Hepatocyte (in vitro differentiated cells): ENCODE measurements at regions not wholly inside any gene's neighbourhood (a gene's known extent, or its start where the extent isn't known, plus 50 kb on each side); places are given as distances from the start of the nearest gene placed in this dataset.

Source experiments
- DNase-seq: peaks from one replicate; pipeline ENCODE4 v3.0.0-alpha.2; 2016; ENCODE audit warnings: low spot score
- H2AFZ ChIP-seq: fragments of 200-600 bp; sonication (generic); 2 replicates; pipeline ENCODE4 v1.6.0; 2016; ENCODE audit warnings: antibody characterized with exemption, mild to moderate bottlenecking
- H3K27ac ChIP-seq: fragments of 200-600 bp; sonication (generic); 2 replicates; pipeline ENCODE4 v1.5.1; 2016; ENCODE audit warnings: mild to moderate bottlenecking
- H3K27me3 ChIP-seq: fragments of 200-600 bp; sonication (generic); 2 replicates; pipeline ENCODE4 v1.6.1; 2016
- H3K36me3 ChIP-seq: fragments of 200-600 bp; sonication (generic); replicated peaks from 2 replicates; pipeline ENCODE4 v1.5.1; 2016; ENCODE audit warnings: low read depth; ENCODE audit not compliant: insufficient read depth
- H3K4me1 ChIP-seq: fragments of 200-600 bp; sonication (generic); 2 replicates; pipeline ENCODE4 v1.5.1; 2016; ENCODE audit warnings: mild to moderate bottlenecking, moderate library complexity; ENCODE audit not compliant: insufficient read depth
- H3K4me2 ChIP-seq: fragments of 200-600 bp; sonication (generic); 2 replicates; pipeline ENCODE4 v1.6.0; 2016
- H3K4me3 ChIP-seq: fragments of 200-600 bp; sonication (generic); 2 replicates; pipeline ENCODE4 v1.5.1; 2016; ENCODE audit warnings: mild to moderate bottlenecking
- H3K79me2 ChIP-seq: fragments of 200-600 bp; sonication (generic); 2 replicates; pipeline ENCODE4 v1.6.0; 2017; ENCODE audit warnings: mild to moderate bottlenecking
- H3K9me2 ChIP-seq: fragments of 200-600 bp; sonication (generic); replicated peaks from 2 replicates; pipeline ENCODE4 v1.6.0; 2017; ENCODE audit warnings: mild to moderate bottlenecking; ENCODE audit not compliant: insufficient read depth
- H3K9me3 ChIP-seq: fragments of 200-600 bp; sonication (generic); 2 replicates; pipeline ENCODE4 v1.5.1; 2016; ENCODE audit warnings: low read depth, mild to moderate bottlenecking
- H4K20me1 ChIP-seq: fragments of 200-600 bp; sonication (generic); 2 replicates; pipeline ENCODE4 v1.6.0; 2016; ENCODE audit warnings: mild to moderate bottlenecking; ENCODE audit not compliant: insufficient read depth, poor library complexity, severe bottlenecking
- EZH2 ChIP-seq: fragments of 200-600 bp; sonication (generic); IDR thresholded peaks from 2 replicates; pipeline ENCODE4 v1.6.1; 2016; ENCODE audit warnings: antibody characterized with exemption, mild to moderate bottlenecking, borderline replicate concordance
- EZH2phosphoT487 ChIP-seq: fragments of 200-600 bp; sonication (generic); IDR thresholded peaks from one replicate; pipeline ENCODE4 v1.6.1; 2018; ENCODE audit warnings: antibody characterized with exemption, mild to moderate bottlenecking, low read depth, moderate library complexity; ENCODE audit not compliant: unreplicated experiment, severe bottlenecking
- WGBS: methylation state at CpG from one replicate; pipeline ENCODE4 v1.1.6; 2016; ENCODE audit warnings: low lambda C conversion rate; ENCODE audit errors: missing lambda C conversion rate; 5-methylcytosine and 5-hydroxymethylcytosine counted together
- TF ChIP-seq, protein P1 (sequence below): fragments of 200-600 bp; sonication (generic); IDR thresholded peaks from 2 replicates; pipeline ENCODE4 v1.5.1; 2016; ENCODE audit warnings: antibody characterized with exemption, mild to moderate bottlenecking; ENCODE audit not compliant: poor library complexity

DNA sequence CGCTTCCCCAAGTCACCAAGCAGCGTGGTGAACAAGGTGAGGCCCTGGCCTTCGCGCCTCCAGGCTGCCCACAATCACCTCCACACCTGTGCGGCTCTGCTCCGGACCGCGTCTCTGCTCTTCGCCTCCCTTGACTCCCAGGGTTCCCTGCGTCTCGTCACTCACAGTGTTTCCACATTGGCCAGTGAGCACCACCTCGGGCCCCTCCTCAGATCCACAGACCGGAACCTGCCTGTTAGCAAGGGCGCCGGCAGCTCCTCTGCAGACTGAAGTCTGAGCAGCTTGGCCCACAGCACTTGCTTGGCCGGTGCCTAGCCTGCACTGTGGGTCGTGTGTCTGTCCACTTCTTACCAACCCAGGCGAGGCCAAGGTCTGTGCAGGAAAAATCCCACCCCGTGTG is 155.3 kb upstream of the ALKAL2 start:
- Histone ChIP-seq H3K9me2 (no peaks in the 10 kb centered on the region), H3K4me2 (no peak overlapping the region), H3K27me3 (no peaks in the 10 kb centered on the region), H3K9me3 (no peaks in the 10 kb centered on the region), H4K20me1 (no peaks in the 10 kb centered on the region), H3K4me1 (peaks cover 10% of the 10 kb centered on the region), H3K27ac (no peak overlapping the region), H3K36me3 (no peaks in the 10 kb centered on the region), H3K4me3 (no peak overlapping the region), H2AFZ (no peak overlapping the region), H3K79me2 (no peaks in the 10 kb centered on the region)
- TF ChIP-seq EZH2 (no peak), EZH2phosphoT487 (no peak)
- TF ChIP-seq, protein P1, sequence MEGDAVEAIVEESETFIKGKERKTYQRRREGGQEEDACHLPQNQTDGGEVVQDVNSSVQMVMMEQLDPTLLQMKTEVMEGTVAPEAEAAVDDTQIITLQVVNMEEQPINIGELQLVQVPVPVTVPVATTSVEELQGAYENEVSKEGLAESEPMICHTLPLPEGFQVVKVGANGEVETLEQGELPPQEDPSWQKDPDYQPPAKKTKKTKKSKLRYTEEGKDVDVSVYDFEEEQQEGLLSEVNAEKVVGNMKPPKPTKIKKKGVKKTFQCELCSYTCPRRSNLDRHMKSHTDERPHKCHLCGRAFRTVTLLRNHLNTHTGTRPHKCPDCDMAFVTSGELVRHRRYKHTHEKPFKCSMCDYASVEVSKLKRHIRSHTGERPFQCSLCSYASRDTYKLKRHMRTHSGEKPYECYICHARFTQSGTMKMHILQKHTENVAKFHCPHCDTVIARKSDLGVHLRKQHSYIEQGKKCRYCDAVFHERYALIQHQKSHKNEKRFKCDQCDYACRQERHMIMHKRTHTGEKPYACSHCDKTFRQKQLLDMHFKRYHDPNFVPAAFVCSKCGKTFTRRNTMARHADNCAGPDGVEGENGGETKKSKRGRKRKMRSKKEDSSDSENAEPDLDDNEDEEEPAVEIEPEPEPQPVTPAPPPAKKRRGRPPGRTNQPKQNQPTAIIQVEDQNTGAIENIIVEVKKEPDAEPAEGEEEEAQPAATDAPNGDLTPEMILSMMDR, result no peak
- no peak for DNase-seq
- WGBS, result 95% methylated on average over 18 of the region's 19 CpGs

DNA sequence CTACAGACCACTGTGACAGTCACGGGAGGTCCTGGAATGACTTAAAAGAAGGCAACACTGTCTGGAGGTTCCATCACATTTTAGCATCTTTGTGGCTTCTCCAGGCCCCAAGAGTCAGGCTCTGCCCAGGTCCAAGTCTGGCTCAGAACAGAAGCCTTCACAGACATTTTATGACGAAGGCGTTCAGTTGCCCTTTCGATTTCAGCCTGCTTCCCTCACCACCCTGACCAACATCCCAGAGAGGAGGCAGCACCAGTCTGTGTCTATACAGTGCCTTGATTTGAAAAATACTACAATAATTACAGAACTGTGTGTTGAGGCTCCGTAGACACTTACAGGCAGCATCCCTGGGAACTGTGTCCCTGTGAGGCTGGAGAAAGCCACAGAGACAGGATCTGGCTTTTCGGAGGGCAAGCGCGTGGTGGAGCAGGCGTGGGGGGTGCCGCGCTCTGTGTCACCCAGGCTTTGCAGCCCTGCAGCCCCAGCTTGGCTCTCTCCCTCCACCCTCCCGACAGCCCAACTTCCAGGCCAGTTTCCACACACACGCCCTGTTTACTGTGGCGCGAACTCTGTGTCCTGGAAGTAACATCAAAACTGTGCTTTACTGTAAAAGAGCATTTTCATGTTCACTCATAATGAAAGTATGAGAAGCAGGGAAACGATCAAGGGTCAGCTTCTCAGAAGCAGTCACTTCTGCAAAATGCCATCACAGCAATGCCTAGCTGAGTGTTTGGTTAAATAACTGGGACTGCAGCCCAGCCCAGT is 153.5 kb upstream of the ALKAL2 start:
- Histone ChIP-seq H3K9me3 (no peaks in the 10 kb centered on the region), H3K4me3 (no peak overlapping the region), H4K20me1 (no peaks in the 10 kb centered on the region), H3K4me1 (peaks cover 4% of the 10 kb centered on the region), H3K36me3 (no peaks in the 10 kb centered on the region), H3K27me3 (no peaks in the 10 kb centered on the region), H2AFZ (no peak overlapping the region), H3K9me2 (no peaks in the 10 kb centered on the region), H3K4me2 (no peak overlapping the region), H3K79me2 (no peaks in the 10 kb centered on the region), H3K27ac (no peak overlapping the region)
- 90% methylated on average over 16 of the region's 16 CpGs for WGBS
- TF ChIP-seq, protein P1, result no peak
- TF ChIP-seq EZH2phosphoT487 (no peak), EZH2 (no peak)
- DNase-seq, result no peak

GRCh38 chr2:440403-440740 is 152.5 kb upstream of the ALKAL2 start:
- no peak overlapping the region for H3K4me3 ChIP-seq
- no peaks in the 10 kb centered on the region for H3K79me2 ChIP-seq
- H3K36me3 ChIP-seq, result no peaks in the 10 kb centered on the region
- H3K9me3 ChIP-seq, result no peaks in the 10 kb centered on the region
- DNase-seq, result no peak
- H2AFZ ChIP-seq, result no peak overlapping the region
- no peaks in the 10 kb centered on the region for H4K20me1 ChIP-seq
- H3K9me2 ChIP-seq, result no peaks in the 10 kb centered on the region
- WGBS, result 80% methylated on average over 4 of the region's 4 CpGs
- TF ChIP-seq EZH2 (no peak), EZH2phosphoT487 (no peak)
- TF ChIP-seq, protein P1, result no peak
- H3K27me3 ChIP-seq, result no peaks in the 10 kb centered on the region
- no peaks in the 10 kb centered on the region for H3K4me1 ChIP-seq
- no peak overlapping the region for H3K27ac ChIP-seq
- no peak overlapping the region for H3K4me2 ChIP-seq
